ENCODE measurements at regions not wholly inside any gene's neighbourhood (a gene's known extent, or its start where the extent isn't known, plus 50 kb on each side); places are given as distances from the start of the nearest gene placed in this dataset.

DNA sequence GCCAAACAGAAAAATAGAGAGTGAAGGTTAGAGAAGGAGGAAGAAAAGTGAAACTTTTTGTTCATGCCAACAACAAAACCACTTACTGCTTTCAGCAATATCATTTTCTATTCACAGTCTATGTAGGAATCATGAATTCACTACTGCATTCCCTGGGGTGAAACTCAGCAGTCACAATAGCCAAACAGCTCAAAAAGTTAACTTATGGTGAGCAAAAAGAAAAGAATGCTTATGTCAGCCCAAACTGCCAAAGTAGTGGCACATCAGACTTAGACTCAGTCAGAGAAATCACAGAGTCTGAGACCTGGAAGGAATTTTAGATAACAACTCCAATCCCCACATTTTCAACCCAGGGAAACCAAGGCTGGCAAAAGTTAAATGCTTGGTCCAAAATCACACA lies 238.7 kb upstream of the TMCO5A start:
- no peaks in the 10 kb centered on the region for H3K4me1 ChIP-seq
- no peaks in the 10 kb centered on the region for H3K27me3 ChIP-seq
- H3K4me3 ChIP-seq (ENCODE audit: low read depth, low read length) = no peak overlapping the region
- TF ChIP-seq, protein P1, sequence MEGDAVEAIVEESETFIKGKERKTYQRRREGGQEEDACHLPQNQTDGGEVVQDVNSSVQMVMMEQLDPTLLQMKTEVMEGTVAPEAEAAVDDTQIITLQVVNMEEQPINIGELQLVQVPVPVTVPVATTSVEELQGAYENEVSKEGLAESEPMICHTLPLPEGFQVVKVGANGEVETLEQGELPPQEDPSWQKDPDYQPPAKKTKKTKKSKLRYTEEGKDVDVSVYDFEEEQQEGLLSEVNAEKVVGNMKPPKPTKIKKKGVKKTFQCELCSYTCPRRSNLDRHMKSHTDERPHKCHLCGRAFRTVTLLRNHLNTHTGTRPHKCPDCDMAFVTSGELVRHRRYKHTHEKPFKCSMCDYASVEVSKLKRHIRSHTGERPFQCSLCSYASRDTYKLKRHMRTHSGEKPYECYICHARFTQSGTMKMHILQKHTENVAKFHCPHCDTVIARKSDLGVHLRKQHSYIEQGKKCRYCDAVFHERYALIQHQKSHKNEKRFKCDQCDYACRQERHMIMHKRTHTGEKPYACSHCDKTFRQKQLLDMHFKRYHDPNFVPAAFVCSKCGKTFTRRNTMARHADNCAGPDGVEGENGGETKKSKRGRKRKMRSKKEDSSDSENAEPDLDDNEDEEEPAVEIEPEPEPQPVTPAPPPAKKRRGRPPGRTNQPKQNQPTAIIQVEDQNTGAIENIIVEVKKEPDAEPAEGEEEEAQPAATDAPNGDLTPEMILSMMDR (IDR thresholded peaks at IDR 0.05; ENCODE audit: low read depth, low read length) = no peak
- H3K36me3 ChIP-seq = no peaks in the 10 kb centered on the region
- no peak for DNase-seq
- H3K9me3 ChIP-seq = no peaks in the 10 kb centered on the region

DNA sequence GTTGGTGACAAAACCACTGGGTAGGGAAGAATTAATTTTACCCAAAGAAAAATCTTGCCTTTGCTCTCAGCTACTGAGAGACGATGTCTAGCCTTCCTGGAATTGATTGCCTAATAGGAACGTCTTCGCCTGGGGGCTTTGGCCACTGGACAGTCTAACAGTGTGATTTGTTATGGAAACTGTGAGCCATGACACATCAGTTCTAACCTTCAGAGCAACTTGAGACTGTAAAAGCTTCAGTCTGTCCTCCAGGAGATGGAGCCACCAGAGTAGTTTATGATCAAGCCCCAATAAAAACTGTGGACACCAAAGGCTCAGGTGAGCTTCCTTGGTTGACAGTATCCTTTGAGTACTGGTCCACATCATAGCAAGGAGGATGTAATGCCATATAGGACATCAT lies 235.8 kb upstream of the TMCO5A start:
- TF ChIP-seq, protein P1 (IDR thresholded peaks at IDR 0.05; ENCODE audit: low read depth, low read length) = no peak
- Histone ChIP-seq H3K27me3 (no peaks in the 10 kb centered on the region), H3K4me3 (ENCODE audit: low read depth, low read length) (no peak overlapping the region), H3K4me1 (no peaks in the 10 kb centered on the region), H3K36me3 (no peaks in the 10 kb centered on the region), H3K9me3 (no peaks in the 10 kb centered on the region)
- DNase-seq = no peak

DNA sequence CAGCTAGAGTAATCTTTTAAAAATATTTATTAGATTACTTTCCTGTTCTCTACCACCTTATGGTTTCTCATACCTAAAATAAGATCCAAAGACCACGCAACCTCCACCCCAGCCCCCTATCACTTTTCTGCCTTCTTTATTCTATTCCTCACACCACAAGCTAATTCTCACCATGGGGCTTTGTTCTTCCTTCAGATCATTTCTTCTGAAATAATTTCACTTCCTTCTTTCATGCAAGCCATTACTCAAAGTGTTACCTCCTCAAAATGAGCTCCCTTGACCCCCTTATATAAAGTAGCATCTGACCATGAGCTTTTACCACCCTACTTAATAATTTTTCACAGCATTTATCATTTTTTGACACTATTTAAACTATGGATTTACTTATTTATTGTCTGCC lies 233.2 kb upstream of the TMCO5A start:
- no peaks in the 10 kb centered on the region for H3K4me1 ChIP-seq
- DNase-seq = no peak
- H3K27me3 ChIP-seq = no peaks in the 10 kb centered on the region
- H3K9me3 ChIP-seq = no peaks in the 10 kb centered on the region
- H3K4me3 ChIP-seq (ENCODE audit: low read depth, low read length) = no peak overlapping the region
- H3K36me3 ChIP-seq = no peaks in the 10 kb centered on the region
- TF ChIP-seq, protein P1 (IDR thresholded peaks at IDR 0.05; ENCODE audit: low read depth, low read length) = no peak

- DNase-seq = no peak
- no peak overlapping the region for H3K4me3 ChIP-seq (ENCODE audit: low read depth, low read length)
- no peaks in the 10 kb centered on the region for H3K9me3 ChIP-seq
- H3K36me3 ChIP-seq = no peaks in the 10 kb centered on the region
- no peaks in the 10 kb centered on the region for H3K27me3 ChIP-seq
- TF ChIP-seq, protein P1 (IDR thresholded peaks at IDR 0.05; ENCODE audit: low read depth, low read length) = no peak
- no peaks in the 10 kb centered on the region for H3K4me1 ChIP-seq
These were observed 224.8 kb upstream of the TMCO5A start for GRCh38 chr15:37709669-37710068.

- H3K36me3 ChIP-seq = no peaks in the 10 kb centered on the region
- H3K4me1 ChIP-seq = no peaks in the 10 kb centered on the region
- H3K9me3 ChIP-seq = no peaks in the 10 kb centered on the region
- H3K27me3 ChIP-seq = no peaks in the 10 kb centered on the region
- no peak for DNase-seq
- no peak overlapping the region for H3K4me3 ChIP-seq (ENCODE audit: low read depth, low read length)
- TF ChIP-seq, protein P1 (IDR thresholded peaks at IDR 0.05; ENCODE audit: low read depth, low read length) = no peak
These were observed 219.3 kb upstream of the TMCO5A start for GRCh38 chr15:37715101-37715500.

DNA sequence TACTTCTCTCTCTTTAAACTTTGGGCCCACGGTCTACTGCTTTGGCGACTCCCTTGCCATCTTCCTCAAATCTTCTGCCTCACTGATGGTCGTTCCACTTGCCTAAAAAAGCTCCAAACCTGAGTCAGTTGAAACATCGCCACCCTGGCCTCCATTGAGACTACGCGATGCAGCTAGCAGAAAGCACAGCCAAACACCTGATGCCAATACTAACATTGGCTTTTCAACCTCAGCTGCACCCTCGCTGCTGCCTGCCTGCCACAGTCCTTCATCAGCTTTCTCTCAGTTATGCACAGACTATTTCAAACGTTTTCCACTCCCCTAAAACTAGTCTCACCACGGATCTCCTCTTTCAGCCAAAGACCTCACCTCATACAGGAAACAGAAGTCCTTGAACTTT lies 214.2 kb upstream of the TMCO5A start:
- no peak overlapping the region for H3K4me3 ChIP-seq (ENCODE audit: low read depth, low read length)
- H3K27me3 ChIP-seq = no peaks in the 10 kb centered on the region
- H3K4me1 ChIP-seq = no peaks in the 10 kb centered on the region
- H3K36me3 ChIP-seq = no peaks in the 10 kb centered on the region
- H3K9me3 ChIP-seq = no peaks in the 10 kb centered on the region
- TF ChIP-seq, protein P1 (IDR thresholded peaks at IDR 0.05; ENCODE audit: low read depth, low read length) = no peak
- DNase-seq = no peak
